Colonic mucosa (tissue), 4 donors: ENCODE measurements at regions not wholly inside any gene's neighbourhood (a gene's known extent, or its start where the extent isn't known, plus 50 kb on each side); places are given as distances from the start of the nearest gene placed in this dataset.

Experiments
- DNase-seq: peaks from one replicate; pipeline ENCODE4 v3.0.0-alpha.2; 2020
- H3K27ac ChIP-seq: fragments of 200-600 bp; one replicate; pipeline ENCODE4 v1.8.0; 2021
- H3K27me3 ChIP-seq: fragments of 200-600 bp; one replicate; pipeline ENCODE4 v1.8.0; 2021
- H3K36me3 ChIP-seq: fragments of 200-600 bp; one replicate; pipeline ENCODE4 v1.8.0; 2021
- H3K4me1 ChIP-seq: fragments of 200-600 bp; one replicate; pipeline ENCODE4 v1.8.0; 2021; ENCODE audit warnings: mild to moderate bottlenecking
- H3K4me3 ChIP-seq: fragments of 200-600 bp; one replicate; pipeline ENCODE4 v1.8.0; 2021
- H3K9ac ChIP-seq, 2 donors: one replicate each; pipeline ENCODE4 v1.7.0; 2013; ENCODE audit warnings: control low read depth in 2 of 2, low read depth in 2 of 2, low read length in 2 of 2
- H3K9me3 ChIP-seq: fragments of 200-600 bp; one replicate; pipeline ENCODE4 v1.8.0; 2021
- intact Hi-C: fragments of 100-400 bp; cut with DNase I; formaldehyde crosslinking; loops from one replicate; pipeline ENCODE4 v1.14.1; 2022
- TF ChIP-seq, protein P1 (sequence below): fragments of 200-600 bp; IDR thresholded peaks from one replicate; pipeline ENCODE4 v1.8.0; 2022; ENCODE audit warnings: antibody characterized with exemption, mild to moderate bottlenecking
- donor health status: healthy.
- donor health status: DM: no; HTN: no; CAD: no.
- donor health status: DM: no; HTN: no; CAD: no.

DNA sequence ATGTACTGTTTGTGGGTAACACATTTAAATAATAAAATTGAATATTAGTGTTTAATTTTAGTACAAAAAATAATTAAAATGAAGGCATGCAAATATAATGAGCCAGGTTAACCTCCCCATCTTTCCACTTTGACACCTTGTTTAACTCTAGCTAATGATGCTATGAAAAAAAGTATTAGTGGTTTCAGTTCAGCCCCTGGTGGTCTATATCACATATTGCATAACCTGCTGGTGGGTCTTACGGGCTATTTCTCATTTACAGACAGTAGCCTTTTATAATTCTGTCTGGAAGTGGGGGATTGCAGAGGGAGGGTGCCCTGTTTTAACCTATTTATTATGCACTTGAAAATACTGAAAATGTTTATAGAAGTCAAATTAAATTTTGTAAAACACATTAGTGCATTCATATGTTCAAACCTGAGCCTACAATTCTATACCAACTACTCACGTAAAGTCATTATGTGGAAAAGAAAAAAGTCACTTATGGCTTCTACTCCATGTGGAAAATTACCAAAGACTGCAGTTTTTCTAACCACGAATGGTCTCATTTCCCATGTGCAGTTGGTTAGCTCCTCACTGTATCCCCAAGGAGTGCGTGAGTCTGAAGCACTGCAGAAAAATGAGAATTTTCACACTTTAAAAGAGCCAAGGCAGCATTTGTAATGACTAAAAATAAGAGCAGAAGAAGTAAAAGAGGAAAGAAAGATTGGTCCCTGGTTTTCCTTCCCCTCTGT is 381.0 kb downstream of the MTX2 start:
- no peaks in the 10 kb centered on the region for H3K27me3 ChIP-seq
- H3K27ac ChIP-seq: no peak overlapping the region
- no peaks in the 10 kb centered on the region for H3K36me3 ChIP-seq
- no peak for DNase-seq
- TF ChIP-seq, protein P1, sequence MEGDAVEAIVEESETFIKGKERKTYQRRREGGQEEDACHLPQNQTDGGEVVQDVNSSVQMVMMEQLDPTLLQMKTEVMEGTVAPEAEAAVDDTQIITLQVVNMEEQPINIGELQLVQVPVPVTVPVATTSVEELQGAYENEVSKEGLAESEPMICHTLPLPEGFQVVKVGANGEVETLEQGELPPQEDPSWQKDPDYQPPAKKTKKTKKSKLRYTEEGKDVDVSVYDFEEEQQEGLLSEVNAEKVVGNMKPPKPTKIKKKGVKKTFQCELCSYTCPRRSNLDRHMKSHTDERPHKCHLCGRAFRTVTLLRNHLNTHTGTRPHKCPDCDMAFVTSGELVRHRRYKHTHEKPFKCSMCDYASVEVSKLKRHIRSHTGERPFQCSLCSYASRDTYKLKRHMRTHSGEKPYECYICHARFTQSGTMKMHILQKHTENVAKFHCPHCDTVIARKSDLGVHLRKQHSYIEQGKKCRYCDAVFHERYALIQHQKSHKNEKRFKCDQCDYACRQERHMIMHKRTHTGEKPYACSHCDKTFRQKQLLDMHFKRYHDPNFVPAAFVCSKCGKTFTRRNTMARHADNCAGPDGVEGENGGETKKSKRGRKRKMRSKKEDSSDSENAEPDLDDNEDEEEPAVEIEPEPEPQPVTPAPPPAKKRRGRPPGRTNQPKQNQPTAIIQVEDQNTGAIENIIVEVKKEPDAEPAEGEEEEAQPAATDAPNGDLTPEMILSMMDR: no peak
- no peaks in the 10 kb centered on the region for H3K9me3 ChIP-seq
- no peak overlapping the region for H3K9ac ChIP-seq
- no peak overlapping the region for H3K4me3 ChIP-seq
- no peaks in the 10 kb centered on the region for H3K4me1 ChIP-seq
- intact Hi-C loops: loop anchor here (5.0 to 10.0 kb wide), 2 partner anchors 167 to 495 kb away; no protein-coding TSS in a partner anchor

DNA sequence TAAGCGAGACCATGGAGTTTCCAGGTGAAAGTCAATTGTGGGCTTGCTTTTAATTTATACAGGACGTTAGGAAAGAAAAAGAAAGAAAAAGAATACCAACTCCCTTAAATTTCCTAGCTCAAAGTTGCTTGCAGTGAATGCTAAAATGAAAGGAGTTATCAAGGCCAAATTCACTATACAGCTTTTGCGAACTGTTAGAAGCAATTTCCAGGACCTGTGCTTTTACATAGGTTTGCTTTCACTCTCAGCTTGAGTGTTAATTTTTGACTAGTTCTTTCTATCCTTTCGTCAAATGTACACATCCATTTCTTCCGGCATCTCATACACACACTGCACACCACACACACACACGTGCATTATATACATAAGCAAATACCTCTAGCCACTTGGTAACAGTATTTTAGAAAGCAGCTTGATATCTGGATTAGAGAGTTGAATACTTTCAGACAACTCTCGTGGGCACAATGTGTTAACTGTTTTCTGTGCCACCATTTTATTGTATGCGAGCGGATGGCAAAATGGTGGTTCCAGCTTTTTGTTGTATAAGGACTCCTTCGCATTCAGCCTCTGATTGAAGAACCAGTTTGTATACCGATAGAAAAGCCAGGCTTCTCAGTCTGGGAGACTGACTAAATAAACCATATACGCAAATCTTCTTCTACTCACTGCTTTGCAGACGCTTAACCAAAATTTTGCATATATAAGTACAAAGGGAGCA is 381.8 kb downstream of the MTX2 start:
- H3K4me1 ChIP-seq: no peaks in the 10 kb centered on the region
- H3K36me3 ChIP-seq: no peaks in the 10 kb centered on the region
- H3K9me3 ChIP-seq: no peaks in the 10 kb centered on the region
- no peaks in the 10 kb centered on the region for H3K27me3 ChIP-seq
- H3K9ac ChIP-seq: no peak overlapping the region
- no peak for DNase-seq
- intact Hi-C loops: loop anchor here (5.0 to 10.0 kb wide), 2 partner anchors 166 to 494 kb away; no protein-coding TSS in a partner anchor
- TF ChIP-seq, protein P1: no peak
- no peak overlapping the region for H3K27ac ChIP-seq
- H3K4me3 ChIP-seq: no peak overlapping the region

DNA sequence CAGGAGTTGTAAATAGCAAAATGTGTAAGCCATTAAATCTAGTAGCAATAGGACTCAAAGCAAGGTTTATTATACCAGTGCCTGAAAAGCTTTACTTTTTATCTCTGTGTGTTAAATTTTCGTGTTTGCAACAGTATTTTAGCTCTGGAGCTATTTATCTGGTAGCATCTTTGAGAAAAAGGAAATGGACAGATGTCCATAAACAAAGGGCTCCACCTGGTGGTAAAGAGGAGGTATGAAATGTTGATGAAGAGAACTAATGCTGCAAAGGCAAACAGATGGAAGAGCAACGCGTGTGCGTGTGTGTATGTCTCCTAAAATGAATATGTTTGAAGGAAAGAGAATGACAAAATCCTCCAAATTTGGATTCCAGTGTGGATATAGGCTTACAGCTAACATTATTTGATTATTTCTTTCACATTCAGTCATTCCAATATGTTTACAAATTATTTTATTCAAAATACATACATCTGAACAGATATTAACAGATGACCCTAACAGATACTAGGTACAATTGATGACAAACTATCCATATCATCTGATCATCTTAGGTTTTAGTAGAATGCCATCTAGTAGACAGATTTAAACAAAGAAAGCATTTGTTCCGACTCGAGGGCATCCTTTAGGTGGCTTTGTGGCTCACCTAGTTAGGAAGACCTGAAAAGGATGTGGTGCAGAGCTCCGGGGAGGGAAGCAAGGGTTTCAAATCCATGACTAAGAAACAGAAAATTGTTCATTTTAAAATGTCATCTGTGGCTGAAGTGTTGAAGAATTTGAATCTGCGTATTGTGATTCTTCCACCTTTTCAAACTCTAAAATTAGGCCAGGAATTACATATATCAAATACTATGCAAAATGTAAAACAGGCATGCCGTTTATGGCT is 383.3 kb downstream of the MTX2 start:
- TF ChIP-seq, protein P1: peak; percentile 71
- H3K27me3 ChIP-seq: no peaks in the 10 kb centered on the region
- H3K9me3 ChIP-seq: no peaks in the 10 kb centered on the region
- DNase-seq: peak; percentile 25
- no peak overlapping the region for H3K4me3 ChIP-seq
- H3K4me1 ChIP-seq: no peaks in the 10 kb centered on the region
- no peak overlapping the region for H3K27ac ChIP-seq
- intact Hi-C loops: loop anchor here (5.0 to 10.0 kb wide), 2 partner anchors 165 to 492 kb away; no protein-coding TSS in a partner anchor
- no peak overlapping the region for H3K9ac ChIP-seq
- no peaks in the 10 kb centered on the region for H3K36me3 ChIP-seq

DNA sequence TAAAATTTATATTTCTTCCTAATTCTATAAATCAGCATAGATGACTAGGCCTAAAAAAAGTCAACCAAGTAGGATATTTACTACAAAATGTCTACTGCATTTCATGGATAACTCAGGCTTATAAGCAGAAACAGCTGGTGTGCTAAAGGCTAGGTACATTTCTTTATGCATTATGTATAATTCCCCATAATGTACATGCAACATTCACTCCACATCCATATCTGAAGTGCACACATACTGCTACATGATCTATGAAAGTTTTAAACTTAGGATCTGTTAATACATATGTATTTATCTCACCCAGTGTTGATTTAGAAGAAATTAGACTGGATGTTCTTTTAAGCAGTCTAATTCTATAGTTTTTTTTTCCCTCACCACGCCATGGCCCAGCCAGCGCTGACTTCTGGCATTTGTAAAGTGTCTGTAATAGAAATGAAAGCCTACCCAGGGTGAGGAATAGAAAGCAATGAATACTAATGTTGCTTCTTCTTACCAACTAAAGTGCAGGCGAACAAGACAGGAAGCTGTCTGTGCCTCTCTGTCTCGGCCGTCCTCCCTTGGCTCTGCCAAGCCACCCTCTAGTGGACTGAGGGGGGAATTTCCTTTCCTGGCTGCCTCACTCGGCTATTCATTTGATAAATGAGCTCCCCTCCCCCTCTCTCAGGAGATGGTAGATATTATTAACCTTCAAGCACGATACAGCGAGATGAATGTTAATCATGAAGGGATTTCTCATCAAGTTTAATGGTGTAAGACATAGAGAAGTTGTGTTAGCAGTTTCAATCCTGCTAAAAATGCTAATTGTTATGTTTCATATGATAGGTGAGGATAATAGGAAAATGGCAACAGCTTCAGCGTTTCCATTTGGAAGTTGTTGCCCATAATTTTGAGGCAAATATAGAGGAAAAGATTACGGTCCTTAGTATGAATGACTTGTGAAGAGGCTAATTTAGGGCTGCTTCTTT is 384.5 kb downstream of the MTX2 start:
- peak; percentile 60 for DNase-seq
- TF ChIP-seq, protein P1: peak; percentile 73
- Histone ChIP-seq H3K4me3 (no peak overlapping the region), H3K27ac (no peak overlapping the region), H3K9ac (no peak overlapping the region), H3K27me3 (no peaks in the 10 kb centered on the region), H3K9me3 (no peaks in the 10 kb centered on the region), H3K36me3 (no peaks in the 10 kb centered on the region), H3K4me1 (no peaks in the 10 kb centered on the region)
- intact Hi-C loops: loop anchor here (5.0 to 10.0 kb wide), 2 partner anchors 164 to 491 kb away; no protein-coding TSS in a partner anchor
